ENCODE measurements at regions not wholly inside any gene's neighbourhood (a gene's known extent, or its start where the extent isn't known, plus 50 kb on each side); places are given as distances from the start of the nearest gene placed in this dataset.

DNA sequence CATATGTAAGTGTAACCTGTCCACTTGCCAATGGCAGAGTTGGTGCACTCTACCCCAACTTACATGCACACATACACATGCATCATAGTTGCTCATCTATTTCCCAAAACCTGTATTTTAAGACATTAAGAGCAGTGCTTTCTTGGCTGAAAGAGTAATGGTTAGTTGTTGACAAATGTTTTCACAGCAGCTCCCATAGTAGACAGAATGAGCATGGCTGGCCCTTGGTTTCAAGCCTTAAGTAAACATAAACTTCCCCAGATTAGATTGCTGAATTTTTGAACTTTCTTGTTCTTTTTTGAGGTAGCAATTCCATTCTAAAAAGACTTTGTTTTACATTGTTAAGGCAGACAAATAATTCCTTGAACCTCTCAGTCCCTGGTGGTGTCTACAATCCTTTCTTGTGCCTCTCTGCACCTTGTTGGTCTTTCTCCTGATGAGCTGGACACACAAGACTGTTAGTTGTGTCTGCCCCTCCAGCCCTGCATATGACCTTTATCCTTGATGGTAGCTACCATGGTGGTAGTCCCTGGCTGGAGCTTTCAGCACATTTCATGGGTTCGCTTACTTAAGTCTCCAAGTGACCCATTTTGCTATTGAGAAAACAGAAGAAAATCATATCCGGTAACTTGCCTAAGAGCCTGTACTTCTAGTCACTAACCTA, 580.1 kb upstream of the ID2 start:
- Histone ChIP-seq H3K27me3 (ENCODE audit: low read depth) (no peaks in the 10 kb centered on the region), H3K9me3 (no peaks in the 10 kb centered on the region), H3K4me3 (no peak overlapping the region), H3K4me1 (no peaks in the 10 kb centered on the region), H3K36me3 (replicated peaks) (no peaks in the 10 kb centered on the region)
- DNase-seq (ENCODE audit: low spot score in 2 of 2) = no peak
- in situ Hi-C loops (cut with MboI; ENCODE audit: low sequenced_read_pairs) = no loop called here

GRCh38 chr2:8102470-8102869, 579.4 kb upstream of the ID2 start:
- no peaks in the 10 kb centered on the region for H3K36me3 ChIP-seq (replicated peaks)
- no peak overlapping the region for H3K4me3 ChIP-seq
- H3K9me3 ChIP-seq = no peaks in the 10 kb centered on the region
- no peak for DNase-seq (ENCODE audit: low spot score in 2 of 2)
- H3K27me3 ChIP-seq (ENCODE audit: low read depth) = no peaks in the 10 kb centered on the region
- no peaks in the 10 kb centered on the region for H3K4me1 ChIP-seq
- in situ Hi-C loops (cut with MboI; ENCODE audit: low sequenced_read_pairs) = no loop called here

- no peaks in the 10 kb centered on the region for H3K9me3 ChIP-seq
- in situ Hi-C loops (cut with MboI; ENCODE audit: low sequenced_read_pairs) = no loop called here
- H3K4me3 ChIP-seq = no peak overlapping the region
- H3K36me3 ChIP-seq (replicated peaks) = no peaks in the 10 kb centered on the region
- DNase-seq (ENCODE audit: low spot score in 2 of 2) = no peak
- no peaks in the 10 kb centered on the region for H3K4me1 ChIP-seq
- H3K27me3 ChIP-seq (ENCODE audit: low read depth) = no peaks in the 10 kb centered on the region
These were observed 578.7 kb upstream of the ID2 start for GRCh38 chr2:8103085-8103708.

DNA sequence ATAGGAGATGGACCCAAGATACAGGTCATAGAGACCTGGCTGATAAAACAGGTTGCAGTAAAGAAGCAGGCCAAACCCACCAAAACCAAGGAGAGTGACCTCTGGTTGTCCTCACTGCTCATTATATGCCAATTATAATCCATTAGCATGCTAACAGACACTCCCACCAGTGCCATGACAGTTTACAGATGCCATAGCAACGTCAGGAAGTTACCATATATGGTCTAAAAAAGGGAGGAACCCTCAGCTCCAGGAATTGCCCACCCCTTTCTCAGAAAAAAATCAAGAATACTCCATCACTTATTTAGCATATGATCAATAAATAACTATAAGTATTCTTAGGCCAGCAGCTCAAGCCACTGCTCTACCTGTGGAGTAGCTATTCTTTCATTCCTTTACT, 574.7 kb upstream of the ID2 start:
- H3K36me3 ChIP-seq (replicated peaks) = no peaks in the 10 kb centered on the region
- DNase-seq (ENCODE audit: low spot score in 2 of 2) = no peak
- H3K27me3 ChIP-seq (ENCODE audit: low read depth) = no peaks in the 10 kb centered on the region
- no peaks in the 10 kb centered on the region for H3K4me1 ChIP-seq
- no peaks in the 10 kb centered on the region for H3K9me3 ChIP-seq
- no peak overlapping the region for H3K4me3 ChIP-seq
- in situ Hi-C loops (cut with MboI; ENCODE audit: low sequenced_read_pairs) = no loop called here

DNA sequence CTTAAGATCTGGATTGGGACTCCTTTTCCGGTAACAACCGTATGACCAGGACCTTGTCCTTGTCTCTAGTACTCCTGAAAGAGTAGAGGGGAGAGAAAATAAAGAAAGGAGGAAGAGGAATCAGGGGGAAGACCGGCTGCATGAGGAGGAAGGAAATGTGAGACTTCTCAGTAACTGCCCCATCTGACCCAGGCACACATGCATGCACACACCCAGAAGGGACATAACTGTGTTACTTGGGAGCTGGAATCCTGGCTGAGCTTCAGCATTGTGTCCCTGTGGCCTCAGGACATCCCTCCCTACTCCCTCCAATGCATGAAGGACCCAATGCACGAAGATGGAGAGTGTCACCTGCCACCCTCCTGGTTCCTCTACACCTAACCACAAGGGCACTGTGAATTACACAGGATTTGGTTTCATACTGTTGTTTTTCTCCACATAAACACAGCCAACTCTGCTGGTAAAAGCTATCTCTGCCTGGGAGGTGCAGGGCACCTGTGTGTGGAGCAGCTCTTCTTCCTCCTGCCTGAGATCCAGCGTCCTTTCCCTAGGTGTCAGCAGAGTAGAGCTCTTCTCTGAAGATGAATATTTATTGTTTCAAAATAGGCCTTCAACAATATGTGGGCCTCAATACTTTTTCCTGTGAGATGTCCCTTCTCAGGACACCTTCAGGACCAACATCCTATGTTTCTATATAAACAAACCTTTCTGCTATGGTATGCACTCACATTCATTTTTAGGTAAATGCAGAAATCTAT, 574.1 kb upstream of the ID2 start:
- DNase-seq (ENCODE audit: low spot score in 2 of 2) = no peak
- H3K27me3 ChIP-seq (ENCODE audit: low read depth) = no peaks in the 10 kb centered on the region
- no peaks in the 10 kb centered on the region for H3K4me1 ChIP-seq
- H3K4me3 ChIP-seq = no peak overlapping the region
- no peaks in the 10 kb centered on the region for H3K36me3 ChIP-seq (replicated peaks)
- H3K9me3 ChIP-seq = no peaks in the 10 kb centered on the region
- in situ Hi-C loops (cut with MboI; ENCODE audit: low sequenced_read_pairs) = no loop called here

DNA sequence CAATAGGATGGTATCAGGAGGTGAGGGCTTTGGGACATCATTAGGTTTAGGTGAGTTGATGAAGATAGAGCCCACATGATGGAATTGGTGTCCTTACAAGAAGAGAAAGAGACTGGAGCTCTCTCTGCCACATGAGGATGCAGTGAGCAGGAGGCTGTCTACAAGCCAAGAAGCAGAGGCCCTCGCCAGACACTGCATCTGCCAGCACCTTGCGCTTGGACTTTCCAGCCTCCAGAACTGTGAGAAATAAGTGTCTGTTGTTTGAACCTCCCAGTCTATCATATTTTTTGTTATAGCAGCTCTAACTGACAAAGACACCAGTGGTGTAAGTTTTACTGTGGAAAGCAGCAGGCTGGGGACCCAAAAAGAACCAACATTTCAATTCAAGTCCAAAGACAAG, 571.1 kb upstream of the ID2 start:
- in situ Hi-C loops (cut with MboI; ENCODE audit: low sequenced_read_pairs) = no loop called here
- DNase-seq (ENCODE audit: low spot score in 2 of 2) = no peak
- Histone ChIP-seq H3K36me3 (replicated peaks) (no peaks in the 10 kb centered on the region), H3K4me1 (no peaks in the 10 kb centered on the region), H3K9me3 (no peaks in the 10 kb centered on the region), H3K4me3 (no peak overlapping the region), H3K27me3 (ENCODE audit: low read depth) (no peaks in the 10 kb centered on the region)

GRCh38 chr2:8111193-8111592, 570.7 kb upstream of the ID2 start:
- Histone ChIP-seq H3K4me1 (no peaks in the 10 kb centered on the region), H3K27me3 (ENCODE audit: low read depth) (no peaks in the 10 kb centered on the region), H3K9me3 (no peaks in the 10 kb centered on the region), H3K36me3 (replicated peaks) (no peaks in the 10 kb centered on the region), H3K4me3 (no peak overlapping the region)
- DNase-seq (ENCODE audit: low spot score in 2 of 2) = no peak
- in situ Hi-C loops (cut with MboI; ENCODE audit: low sequenced_read_pairs) = no loop called here

DNA sequence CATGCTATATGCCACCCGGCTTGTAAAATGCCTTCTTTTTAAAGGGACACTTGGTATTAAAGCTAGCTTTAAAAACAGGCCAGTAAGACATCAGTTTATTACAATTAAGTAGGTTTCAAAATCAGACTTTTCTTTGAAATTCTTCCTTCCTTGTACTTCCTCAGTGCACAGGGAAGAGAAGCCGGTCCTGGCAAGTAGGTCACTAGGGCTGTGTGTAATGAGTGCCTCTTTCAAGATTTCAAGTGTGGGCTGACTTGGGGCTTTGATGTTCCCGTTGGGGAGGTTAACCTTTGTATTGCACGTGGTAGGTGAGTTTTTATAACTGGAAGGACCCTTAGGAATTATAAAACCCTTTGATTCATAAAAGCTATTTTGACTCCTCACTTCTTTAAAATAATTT, 566.4 kb upstream of the ID2 start:
- H3K4me1 ChIP-seq = no peaks in the 10 kb centered on the region
- H3K27me3 ChIP-seq (ENCODE audit: low read depth) = no peaks in the 10 kb centered on the region
- no peak overlapping the region for H3K4me3 ChIP-seq
- in situ Hi-C loops (cut with MboI; ENCODE audit: low sequenced_read_pairs) = no loop called here
- H3K9me3 ChIP-seq = no peaks in the 10 kb centered on the region
- no peak for DNase-seq (ENCODE audit: low spot score in 2 of 2)
- H3K36me3 ChIP-seq (replicated peaks) = no peaks in the 10 kb centered on the region

GRCh38 chr2:8115966-8116365, 565.9 kb upstream of the ID2 start:
- in situ Hi-C loops (cut with MboI; ENCODE audit: low sequenced_read_pairs) = no loop called here

GRCh38 chr2:8116661-8117060, 565.2 kb upstream of the ID2 start:
- DNase-seq (ENCODE audit: low spot score in 2 of 2) = no peak
- no peaks in the 10 kb centered on the region for H3K4me1 ChIP-seq
- H3K4me3 ChIP-seq = no peak overlapping the region
- H3K27me3 ChIP-seq (ENCODE audit: low read depth) = no peaks in the 10 kb centered on the region
- H3K36me3 ChIP-seq (replicated peaks) = no peaks in the 10 kb centered on the region
- in situ Hi-C loops (cut with MboI; ENCODE audit: low sequenced_read_pairs) = no loop called here
- no peaks in the 10 kb centered on the region for H3K9me3 ChIP-seq

More at GRCh38 chr2:8115966-8116365, 565.9 kb upstream of the ID2 start:
- Histone ChIP-seq H3K9me3 (no peaks in the 10 kb centered on the region), H3K36me3 (replicated peaks) (no peaks in the 10 kb centered on the region), H3K4me3 (no peak overlapping the region), H3K4me1 (no peaks in the 10 kb centered on the region), H3K27me3 (ENCODE audit: low read depth) (no peaks in the 10 kb centered on the region)
- DNase-seq (ENCODE audit: low spot score in 2 of 2) = no peak

DNA sequence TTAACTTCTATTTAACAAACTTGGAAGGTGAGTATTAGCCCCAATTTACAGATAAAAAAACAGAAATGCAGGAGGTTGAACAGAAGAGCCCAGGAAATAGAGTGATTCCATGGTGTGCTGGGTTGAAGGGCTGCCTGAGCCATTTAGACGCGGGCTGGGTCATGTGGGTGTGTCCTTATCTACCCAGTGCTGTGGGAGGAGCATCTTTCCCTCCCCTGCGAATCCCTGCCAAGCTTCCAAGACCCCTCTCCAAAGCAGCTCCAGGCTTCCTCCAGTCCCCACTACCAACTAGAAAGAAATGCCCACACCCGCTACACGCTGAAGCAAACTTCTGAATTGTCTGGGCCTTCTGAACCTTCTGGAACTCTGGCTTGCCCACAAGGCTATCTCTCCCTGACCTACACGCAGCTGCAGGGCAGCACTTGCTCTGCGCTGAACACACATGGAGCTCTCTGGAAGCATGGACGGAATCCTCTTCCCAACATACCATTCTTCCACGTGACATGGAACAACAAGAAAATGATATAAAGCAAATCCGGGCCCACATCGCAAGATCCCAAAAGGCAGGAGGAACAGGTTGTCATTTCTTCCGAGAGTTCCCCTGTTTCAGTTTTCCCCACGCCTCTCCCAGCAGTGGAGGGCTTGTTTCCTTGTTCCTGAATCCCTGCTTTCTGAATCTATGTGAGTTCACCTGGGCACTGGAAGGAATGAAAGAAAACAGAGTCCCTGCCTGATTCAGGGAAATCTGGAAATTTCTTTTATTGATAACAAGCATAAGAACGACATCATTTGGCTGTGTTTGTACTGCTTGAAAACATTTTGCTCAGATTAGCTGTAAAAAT, 562.7 kb upstream of the ID2 start:
- Histone ChIP-seq H3K4me1 (no peaks in the 10 kb centered on the region), H3K27me3 (ENCODE audit: low read depth) (no peaks in the 10 kb centered on the region), H3K36me3 (replicated peaks) (no peaks in the 10 kb centered on the region), H3K4me3 (no peak overlapping the region), H3K9me3 (no peaks in the 10 kb centered on the region)
- in situ Hi-C loops (cut with MboI; ENCODE audit: low sequenced_read_pairs) = no loop called here
- no peak for DNase-seq (ENCODE audit: low spot score in 2 of 2)

- no peak overlapping the region for H3K4me3 ChIP-seq
- DNase-seq (ENCODE audit: low spot score in 2 of 2) = no peak
- H3K36me3 ChIP-seq (replicated peaks) = no peaks in the 10 kb centered on the region
- no peaks in the 10 kb centered on the region for H3K9me3 ChIP-seq
- no peaks in the 10 kb centered on the region for H3K27me3 ChIP-seq (ENCODE audit: low read depth)
- H3K4me1 ChIP-seq = no peaks in the 10 kb centered on the region
- in situ Hi-C loops (cut with MboI; ENCODE audit: low sequenced_read_pairs) = no loop called here
These were observed 561.9 kb upstream of the ID2 start for GRCh38 chr2:8119782-8120505.

GRCh38 chr2:8120506-8120860, 561.4 kb upstream of the ID2 start:
- in situ Hi-C loops (cut with MboI; ENCODE audit: low sequenced_read_pairs) = no loop called here
- Histone ChIP-seq H3K4me1 (no peaks in the 10 kb centered on the region), H3K36me3 (replicated peaks) (no peaks in the 10 kb centered on the region), H3K4me3 (no peak overlapping the region), H3K9me3 (no peaks in the 10 kb centered on the region), H3K27me3 (ENCODE audit: low read depth) (no peaks in the 10 kb centered on the region)
- no peak for DNase-seq (ENCODE audit: low spot score in 2 of 2)

Data from HAP-1 (cell line).